NCI-H2081 treated with DMSO at 0.1 percent for 48 hours (cell line): ENCODE measurements at regions not wholly inside any gene's neighbourhood (a gene's known extent, or its start where the extent isn't known, plus 50 kb on each side); places are given as distances from the start of the nearest gene placed in this dataset.
"Not testable (repeated sequence)": the region's sequence is repeated elsewhere in the genome, so short reads cannot be mapped to it uniquely, and the experiment has no call there.

ENCODE experiments used
- DNase-seq: peaks from one replicate; lab custom pipeline; 2025; lab: John Stamatoyannopoulos, UW

DNA sequence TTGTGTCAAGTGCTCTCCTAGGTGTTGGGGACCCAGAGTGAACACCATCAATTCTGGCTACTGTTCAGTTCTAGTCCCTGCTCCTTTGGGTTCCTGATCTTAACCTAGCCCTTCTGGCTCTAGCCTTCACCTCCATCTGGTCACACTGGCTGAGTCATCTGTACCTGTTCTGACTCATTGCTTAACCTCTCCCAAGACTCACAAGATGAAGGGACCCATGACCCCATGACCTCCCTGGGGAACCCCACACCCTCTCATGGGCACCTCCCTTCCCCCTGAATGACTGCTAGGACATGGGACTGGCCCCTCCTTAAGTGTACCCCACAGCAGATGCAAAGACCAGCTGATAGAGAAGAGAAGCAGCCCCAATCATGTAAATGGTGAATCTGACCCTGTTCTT, 345.8 kb upstream of the CDH5 start:
- DNase-seq, result no peak

DNA sequence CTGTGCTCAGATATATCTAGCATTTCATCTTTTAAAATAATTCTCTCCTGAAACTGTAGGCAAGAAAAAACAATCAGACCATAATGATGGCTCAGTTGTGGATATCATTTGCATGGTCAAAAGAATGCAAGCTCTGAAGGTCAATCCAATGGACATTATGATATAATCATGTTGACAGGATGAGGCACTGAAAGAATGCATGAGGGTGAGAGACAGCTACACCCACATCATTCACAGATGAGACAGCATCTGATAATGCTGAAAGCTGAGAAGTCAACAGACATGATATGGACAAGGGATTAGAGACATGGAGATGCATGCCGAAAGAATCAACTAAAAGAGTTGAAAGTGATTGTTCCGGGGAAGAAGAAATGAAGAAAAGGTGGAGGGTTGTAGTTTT, 346.4 kb upstream of the CDH5 start:
- DNase-seq, result no peak

DNA sequence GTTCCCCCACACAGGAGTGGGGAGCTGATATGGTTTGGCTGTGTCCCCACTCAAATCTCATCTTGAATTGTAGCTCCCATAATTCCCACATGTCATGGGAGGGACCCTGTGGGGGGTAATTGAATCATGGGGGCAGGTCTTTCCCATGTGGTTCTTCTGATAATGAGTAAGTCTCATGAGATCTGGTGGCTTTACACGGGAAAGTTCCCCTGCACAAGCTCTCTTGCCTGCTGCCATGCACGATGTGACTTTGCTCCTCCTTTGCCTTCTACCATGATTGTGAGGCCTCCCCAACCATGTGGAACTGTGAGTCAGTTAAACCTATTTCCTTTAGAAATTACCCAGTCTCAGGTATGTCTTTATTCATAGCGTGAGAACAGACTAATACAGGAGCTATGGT, 347.0 kb upstream of the CDH5 start:
- DNase-seq, result not testable (repeated sequence)

DNA sequence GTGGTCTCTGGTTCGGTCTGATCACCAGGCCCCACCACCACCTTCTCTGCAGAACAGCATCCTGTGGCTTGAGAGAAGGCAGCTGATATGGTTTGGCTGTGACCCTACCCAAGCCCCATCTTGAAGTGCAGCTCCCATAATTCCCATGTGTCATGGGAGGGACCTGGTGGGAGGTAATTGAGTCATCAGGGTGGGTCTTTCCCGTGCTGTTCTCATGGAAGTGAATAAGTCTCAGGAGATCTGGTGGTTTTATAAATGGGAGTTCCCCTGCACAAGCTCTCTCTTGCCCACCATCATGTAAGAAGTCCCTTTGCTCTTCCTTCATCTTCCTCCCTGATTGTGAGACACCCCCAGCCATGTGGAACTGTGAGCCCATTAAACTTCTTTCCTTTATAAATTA, 352.3 kb upstream of the CDH5 start:
- no peak for DNase-seq

DNA sequence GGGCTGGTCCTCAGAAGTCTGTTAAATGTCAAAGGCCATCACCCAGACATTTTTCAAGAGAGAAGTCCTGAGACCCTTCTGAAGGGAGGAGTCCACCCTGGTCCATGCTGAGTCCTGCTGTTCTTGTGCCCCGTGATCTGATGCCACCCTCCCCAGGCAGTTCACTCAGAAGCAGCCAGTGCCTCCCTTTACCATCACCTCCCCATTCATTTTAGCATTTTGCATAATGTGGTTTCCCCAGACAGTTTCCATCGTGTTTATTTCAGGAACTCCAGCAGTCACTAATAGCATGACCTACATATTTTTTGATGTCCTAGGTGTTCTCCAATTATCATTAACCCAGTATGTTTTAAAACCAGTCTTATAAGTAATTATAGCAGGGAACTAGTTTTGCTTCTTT, 353.0 kb upstream of the CDH5 start:
- no peak for DNase-seq

DNA sequence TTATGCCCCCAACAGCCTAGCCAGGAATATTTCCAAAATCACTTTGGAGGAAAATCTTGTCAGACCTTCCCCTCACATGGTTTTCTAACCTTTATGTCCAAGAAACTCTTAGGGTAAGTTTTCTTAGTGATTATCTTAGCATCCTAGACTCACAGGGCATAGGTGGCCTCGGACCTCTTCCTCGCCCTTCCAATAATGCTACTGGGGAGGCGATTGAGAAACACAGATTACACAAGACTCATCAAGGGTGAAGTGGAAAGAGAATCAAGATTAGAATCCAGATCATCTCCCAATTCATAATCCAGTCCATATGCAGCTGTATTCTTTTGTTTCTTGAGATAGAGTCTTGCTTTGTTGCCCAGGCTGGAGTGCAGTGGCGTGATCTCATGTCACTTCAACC, 358.4 kb upstream of the CDH5 start:
- no peak for DNase-seq

DNA sequence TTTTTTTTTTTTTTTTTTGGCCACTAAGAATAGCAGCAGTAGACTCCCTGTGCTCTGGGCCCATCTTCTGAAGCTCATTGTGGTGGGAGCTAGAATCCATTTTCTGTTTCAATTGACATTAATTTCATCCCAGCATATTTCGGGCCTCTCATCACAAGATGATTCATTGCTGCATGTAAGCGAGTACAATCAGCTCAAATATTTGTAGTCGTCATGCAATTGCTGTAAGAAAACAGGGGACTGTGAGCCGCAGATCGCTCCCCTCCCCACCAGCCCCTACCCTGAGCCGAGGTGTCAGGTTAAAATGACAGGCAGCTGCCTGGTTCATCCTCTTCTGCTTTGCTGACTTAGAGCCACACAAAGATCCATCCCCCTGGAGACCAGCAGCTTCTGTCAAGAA, 358.8 kb upstream of the CDH5 start:
- no peak for DNase-seq

DNA sequence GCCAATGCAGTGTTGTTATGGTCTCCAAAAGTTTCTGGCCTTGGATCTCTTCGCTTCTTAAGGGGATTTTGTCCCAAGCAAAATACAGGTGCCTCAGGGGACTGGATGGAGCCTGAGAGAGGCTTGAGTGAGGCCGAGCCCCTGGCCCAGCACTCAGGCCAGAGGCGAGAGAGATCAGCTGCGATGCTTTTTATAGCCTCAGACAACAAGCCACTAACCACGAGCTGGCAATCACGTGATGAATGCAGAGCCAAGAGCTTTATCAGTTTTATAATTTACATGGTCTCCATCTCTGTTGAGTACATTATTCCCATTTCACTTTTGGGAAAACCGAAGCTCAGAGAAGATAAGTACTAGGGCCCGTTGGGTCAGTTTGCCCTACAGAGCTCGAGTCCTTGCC, 360.0 kb upstream of the CDH5 start:
- no peak for DNase-seq

DNA sequence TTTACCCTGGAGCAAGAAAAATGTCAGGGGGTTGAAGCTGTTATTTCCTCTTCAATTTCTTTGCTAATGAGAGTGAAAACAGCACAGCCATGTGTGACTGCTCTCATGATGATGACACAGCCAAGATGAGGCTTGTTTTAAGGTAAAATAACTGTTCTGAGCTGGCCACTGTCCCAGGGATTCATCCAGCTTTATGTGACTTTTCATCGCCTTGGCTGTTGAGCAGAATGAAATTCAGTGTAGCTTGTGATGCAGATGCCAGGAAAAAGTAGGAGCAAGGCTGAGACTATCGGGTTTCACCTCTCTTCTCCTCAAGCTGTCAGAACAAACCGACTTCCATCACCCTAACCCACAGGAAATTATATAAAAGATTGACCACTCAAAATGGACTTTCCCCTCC, 361.8 kb upstream of the CDH5 start:
- DNase-seq, result no peak

DNA sequence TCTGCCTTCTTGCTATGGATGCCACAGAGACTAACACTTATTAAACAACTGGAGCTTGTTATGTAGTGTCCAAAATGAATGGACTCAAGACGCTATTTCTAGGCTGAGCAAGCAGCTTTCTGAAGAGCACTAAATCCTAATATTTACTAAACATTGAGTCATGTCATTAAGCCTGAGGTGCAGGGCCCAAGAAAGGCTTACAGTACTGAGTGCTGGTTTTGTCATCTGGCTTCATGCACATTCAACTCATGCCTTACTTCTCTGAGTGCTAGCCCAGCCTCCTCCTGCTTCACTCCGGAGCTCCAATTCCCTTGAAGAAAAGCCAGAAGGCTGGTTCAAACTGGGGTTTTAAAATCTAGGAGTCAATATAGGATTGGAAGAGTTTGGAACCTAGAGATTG, 363.3 kb upstream of the CDH5 start:
- DNase-seq, result no peak

DNA sequence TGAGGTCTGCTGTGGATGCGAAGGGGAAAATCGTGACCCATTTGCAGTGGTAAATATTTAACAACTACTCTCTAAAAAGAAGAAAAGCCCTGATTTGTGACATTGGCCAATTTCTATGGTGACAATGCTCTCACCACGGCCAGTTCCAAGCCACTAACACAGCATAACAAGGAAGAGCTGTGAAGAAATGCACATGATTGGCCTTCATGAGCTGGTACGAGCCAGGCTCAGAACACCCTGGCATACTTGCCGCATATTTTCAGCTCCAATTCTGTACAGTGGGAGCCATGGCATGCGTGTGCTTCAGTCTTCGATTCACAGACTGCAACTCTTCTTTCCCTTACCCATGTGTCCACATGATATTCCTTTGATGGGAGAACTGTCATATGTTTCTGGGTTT, 363.9 kb upstream of the CDH5 start:
- no peak for DNase-seq

DNA sequence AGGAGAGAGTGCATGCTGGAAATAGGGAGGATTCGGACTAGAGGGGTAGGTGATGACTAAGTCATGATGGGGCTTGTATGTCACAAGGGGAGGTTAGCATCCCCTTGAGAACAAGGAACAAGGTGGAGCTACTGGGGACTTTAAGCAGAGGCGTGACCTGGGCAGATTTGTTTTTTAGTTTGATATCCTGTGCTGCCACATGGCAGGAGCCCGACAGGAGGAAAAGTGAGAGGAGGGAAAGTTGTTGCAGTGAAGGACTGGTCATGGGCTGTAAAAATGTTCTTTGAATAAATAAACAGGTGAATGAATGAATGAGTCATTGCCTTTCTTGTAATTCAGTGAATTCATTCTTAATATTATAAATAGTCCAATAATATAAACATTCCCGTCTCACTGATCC, 365.1 kb upstream of the CDH5 start:
- no peak for DNase-seq

DNA sequence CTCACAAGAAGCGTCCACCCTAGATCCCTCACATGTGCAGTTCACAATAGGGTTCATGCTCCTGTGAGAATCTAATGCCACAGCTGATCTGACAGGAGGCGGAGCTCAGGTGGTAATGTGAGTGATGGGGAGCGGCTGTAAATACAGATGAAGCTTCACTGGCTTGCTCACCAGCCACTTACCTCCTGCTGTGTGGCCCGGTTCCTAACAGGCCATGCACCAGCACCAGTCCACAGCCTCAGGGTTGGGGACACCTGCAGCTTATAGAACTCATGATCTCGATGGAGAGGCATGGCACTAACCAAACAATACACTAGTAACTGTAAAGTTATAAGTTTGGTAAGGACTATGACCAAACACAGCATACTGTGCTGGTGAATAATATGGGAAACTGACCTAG, 368.0 kb upstream of the CDH5 start:
- no peak for DNase-seq

DNA sequence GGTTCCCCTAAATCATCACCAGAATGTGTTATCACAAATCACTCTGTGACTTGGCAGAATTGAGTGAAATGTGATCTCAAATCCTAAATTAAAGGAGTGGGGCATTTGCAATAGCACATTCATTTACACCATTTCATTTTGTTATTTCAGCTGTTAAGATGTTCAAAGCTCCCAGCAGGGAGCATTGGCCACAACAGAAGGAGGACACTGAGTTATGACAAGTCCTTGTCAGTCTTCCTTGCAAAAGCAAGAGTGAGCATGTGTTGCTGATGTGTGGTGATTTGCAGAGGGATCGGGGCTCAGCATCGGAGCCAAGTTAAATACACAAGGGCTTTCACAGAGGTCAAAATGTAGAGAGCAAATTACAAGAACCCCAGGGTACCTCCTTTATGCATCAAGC, 372.2 kb upstream of the CDH5 start:
- DNase-seq, result no peak

DNA sequence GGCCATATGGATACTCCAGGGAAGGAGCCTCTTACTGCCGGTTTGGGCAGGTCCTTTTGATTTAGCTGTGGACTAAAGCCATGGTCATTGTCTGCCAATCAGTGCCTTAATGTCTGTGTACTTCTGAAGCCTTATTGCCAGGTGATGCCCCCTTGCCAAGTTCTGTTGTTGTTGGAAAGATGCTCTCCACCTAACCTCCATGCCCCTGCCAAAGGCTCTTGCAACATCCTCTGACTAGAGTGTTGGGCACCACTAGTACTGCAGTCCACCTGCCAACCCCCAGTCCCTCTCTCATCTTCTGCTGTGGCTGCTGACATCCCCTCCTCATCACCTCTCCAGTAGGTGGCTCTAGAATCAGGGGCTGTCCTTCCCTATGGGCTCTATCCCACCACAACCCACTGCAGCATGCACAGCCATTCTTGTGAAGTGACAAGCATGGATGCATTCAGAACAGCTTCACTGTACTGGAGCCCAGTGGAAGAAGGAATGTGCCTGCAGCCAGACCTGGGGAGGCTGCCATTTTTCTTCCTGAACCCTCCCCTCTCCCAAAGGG, 375.3 kb upstream of the CDH5 start:
- DNase-seq, result no peak

DNA sequence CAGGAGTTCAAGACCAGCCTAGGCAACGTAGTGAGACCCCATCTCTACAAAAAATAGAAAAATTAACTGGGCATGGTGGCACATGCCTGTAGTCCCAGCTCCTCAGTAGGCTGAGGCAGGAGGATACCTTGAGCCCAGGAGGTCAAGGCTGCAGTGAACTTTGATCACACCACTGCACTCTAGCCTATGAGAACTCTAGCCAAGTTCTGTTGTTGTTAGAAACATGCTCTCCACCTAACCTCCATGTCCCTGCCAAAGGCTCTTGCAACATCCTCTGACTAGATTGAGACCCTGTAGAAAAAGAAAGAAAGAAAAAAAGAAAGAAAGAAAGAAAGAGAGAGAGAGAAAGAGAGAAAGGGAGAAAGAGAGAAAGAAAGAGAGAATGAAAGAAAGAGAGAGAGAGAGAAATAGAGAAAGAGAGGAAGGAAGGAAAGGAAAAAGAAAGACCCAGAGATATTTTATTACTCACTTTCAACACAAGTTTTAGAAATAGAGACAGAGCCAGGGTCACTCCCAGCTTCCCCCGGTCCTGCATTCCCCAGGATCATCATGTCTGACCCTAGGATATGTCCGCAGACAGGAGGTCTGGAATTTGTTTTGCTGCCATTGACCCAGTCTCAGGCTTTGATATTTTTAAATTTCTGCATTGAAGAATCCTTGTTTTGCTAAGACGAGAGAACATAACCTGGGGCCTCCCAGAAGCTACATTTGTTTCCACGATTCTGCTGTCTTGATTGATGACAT, 376.5 kb upstream of the CDH5 start:
- DNase-seq, result no peak

DNA sequence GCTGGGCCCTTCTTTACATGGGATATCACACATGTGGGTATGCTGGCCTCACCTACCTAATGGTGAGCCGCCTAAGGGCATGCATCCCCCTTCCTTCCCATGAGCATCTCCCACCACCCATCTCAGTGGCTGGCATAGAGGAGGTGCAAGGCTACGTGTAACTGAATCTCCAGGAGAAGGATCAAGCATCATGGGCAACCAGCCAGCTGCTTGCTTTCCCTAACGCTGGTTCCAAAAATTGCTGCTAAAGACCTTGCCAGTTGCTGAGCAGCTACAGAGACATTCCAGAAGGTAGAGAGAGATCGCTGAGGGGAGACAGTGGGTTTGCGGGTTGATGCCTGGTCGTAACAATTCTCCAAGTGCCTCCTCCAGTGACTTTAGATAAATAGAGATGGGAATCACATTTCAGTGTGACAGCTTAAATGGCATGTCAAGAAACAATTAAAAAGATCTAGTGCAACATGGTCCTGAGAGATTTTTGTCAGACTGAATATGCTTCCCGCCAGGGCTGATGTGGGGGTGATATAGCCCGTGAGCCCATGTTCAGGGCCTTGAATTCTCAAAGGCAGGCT, 378.4 kb upstream of the CDH5 start:
- DNase-seq, result no peak

DNA sequence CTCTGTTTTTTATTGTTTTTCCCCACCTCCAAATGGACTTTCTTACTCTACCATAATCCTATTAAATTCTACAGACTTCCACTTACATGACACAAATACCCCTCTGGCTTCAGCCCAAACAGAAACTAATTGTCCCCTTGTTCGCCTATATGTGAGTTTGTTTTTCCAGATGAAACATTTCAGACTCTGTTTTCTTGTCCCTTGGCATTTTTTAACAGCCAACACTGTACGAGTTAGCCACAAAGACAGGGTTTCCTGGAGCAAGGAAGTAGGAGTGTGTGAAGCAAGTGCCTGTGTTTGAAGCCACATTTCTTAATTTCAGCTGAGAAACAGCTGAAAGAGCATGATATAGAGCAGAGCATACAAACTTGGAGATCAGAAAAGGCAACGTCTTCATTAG, 382.2 kb upstream of the CDH5 start:
- no peak for DNase-seq

DNA sequence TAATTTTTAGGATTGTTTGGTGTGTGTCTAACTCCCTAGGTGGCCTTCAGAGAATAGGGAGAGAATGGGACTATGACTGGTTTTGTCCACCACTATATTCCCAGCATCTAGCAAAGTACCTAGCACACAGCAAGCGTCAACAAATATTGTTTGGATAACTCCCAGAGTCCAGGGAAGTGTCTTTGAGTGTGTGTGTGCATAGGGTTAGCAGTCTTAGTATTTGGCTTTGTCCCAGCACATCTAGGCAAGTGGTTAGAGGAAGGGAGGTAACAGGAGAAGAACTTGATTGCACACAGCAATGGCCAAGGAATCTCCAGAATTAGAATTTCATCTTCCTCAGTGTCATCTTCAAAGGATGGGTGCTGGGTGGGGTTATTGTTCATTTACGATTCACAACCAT, 385.4 kb upstream of the CDH5 start:
- no peak for DNase-seq

DNA sequence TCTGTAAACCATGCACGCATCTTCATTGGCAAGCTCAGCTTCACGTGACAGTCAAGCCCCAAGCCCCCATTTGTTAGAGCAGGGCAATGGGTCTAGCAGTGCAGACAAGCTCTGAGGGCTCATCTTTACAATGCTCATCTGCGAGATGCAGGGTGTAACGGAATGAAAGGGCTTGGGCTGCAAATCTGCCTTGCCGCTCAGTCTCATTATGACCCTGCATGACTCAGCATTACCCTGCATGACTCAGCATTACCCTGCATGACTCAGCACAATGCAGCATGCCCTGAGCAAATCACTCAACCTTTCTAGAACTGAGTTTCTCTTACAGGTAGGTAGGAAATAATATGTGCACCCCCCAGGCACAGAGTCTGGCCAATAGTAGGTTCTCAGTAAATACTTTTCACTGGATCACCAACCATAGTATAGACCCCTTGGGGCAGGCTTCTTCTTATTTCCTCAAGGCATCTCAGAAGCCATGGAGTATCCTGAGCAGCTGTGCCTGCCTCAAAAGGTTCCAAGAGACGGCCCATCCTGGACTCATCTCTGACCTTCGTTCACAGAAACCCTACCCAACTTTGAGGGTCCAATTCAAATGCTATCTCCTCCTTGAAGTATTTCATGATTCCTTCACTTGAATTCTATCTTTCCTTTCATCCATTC, 391.3 kb upstream of the CDH5 start:
- no peak for DNase-seq

DNA sequence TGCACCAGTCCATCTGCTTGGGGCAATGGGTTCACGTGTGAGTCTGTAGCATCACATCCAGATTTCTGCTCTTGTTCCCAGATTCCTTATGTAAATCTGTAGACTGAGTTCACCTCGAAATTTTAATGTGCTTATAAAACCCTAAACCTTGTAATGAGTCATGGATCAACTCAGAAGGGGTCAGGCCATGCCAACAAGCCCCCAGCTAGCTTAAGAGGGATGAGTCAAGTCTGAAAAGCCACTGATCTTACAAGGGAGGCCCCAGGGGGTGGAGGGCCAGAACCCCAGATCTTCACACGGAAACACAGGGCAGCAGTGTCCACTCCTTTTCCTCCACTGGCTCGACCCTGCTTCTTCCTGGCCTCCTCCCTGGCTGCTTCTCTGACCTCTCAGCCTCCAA, 399.1 kb upstream of the CDH5 start:
- no peak for DNase-seq

DNA sequence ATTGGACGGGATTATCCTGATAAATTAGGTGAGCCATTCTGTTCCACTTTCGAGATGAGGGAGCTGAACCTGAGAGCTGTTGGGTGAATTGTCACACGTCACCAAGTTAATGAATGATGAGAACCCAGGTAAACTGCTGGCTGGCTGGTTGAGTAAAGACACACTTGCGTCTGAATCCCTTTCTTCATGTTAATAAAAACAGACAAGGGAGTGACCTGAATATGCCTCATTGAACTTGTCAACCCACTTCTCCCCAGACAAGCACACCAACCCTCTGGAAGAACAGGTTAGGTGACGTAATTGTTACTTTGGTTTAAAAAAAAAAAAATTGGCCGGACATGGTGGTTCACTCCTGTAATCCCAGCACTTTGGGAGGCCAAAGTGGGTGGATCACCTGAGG, 400.9 kb upstream of the CDH5 start:
- no peak for DNase-seq

DNA sequence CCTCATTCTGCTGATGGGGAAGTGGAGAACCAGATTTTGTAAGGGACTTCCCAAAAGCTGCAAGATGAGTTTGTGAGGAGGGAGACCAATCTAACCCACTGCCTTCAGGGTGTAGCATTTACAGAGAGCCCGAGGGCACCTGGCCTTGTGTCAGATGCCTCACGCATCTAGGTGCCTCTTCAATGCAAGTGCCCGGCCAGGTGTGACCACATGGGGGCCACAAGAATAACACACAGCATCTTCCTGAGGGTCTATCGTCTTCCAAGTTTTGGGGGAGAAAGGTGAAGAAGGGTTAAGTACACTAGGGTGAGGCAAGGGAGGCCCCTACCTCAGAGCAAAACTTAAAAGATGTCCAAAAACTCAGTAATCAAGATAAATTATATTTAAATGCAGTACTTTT, 401.7 kb upstream of the CDH5 start:
- no peak for DNase-seq
